Stimulated activated naive CD4-positive, alpha-beta T cell treated with Interleukin-2 at 50 U/mL for 16 hours (primary cell): ENCODE measurements at regions not wholly inside any gene's neighbourhood (a gene's known extent, or its start where the extent isn't known, plus 50 kb on each side); places are given as distances from the start of the nearest gene placed in this dataset.
"Not testable (repeated sequence)": the region's sequence is repeated elsewhere in the genome, so short reads cannot be mapped to it uniquely, and the experiment has no call there.

Experiments
- DNase-seq: peaks from one replicate; lab custom pipeline; 2025; lab: John Stamatoyannopoulos, UW

DNA sequence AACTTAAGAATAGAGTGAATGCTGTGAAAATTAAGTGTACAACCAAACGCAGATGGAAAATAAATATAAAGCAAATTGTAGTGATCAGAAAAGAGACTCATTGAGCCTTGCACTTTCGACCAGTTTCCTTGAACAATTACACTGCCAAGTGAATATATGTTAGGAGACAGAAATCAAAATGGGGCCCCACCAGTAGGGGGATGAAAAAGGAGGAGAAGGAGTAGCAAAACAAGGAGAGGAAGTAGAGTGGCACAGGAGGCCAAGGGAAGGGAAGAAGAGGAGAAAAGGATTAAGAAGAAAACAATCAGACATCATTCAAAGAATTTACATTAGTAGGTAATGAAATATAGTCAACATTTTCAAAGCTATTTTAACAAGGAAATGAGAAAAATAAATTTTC, 1770.6 kb downstream of the PLA2G4A start:
- DNase-seq = no peak

DNA sequence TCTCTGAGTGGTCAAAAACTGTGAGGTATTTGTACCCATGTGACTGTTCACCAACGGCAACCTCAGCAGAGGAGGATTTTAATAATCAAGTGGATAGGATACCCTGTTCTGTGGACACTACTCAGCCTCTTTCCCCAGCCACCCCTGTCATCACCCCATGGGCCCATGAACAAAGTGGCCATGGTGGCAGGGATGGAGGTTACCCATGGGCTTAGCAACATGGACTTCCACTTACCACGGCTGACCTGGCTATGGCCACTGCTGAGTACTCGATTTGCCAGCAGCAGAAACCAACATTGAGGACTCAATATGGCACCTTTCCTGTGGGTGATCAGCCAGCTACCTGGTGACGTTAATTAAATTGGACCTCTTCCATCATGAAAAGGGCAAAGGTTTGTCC, 1782.7 kb downstream of the PLA2G4A start:
- DNase-seq = no peak

DNA sequence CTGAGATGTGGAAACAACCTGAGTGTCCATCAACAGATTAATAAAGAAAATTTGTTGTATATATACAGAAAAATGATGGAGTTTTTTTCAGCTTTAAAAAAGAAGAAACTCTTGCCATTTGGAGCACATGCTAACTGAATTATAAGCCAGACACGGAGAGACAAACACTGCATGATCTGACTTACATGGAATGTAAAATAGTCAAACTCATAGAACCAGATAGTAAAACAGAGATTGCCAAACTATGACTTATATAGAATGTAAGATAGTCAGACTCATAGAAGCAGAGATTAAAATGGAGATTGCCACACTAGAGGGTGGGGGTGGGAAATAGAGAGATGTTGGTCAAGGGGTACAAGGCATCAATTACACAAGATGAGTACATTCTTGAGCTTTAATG, 1786.6 kb downstream of the PLA2G4A start:
- DNase-seq = no peak

DNA sequence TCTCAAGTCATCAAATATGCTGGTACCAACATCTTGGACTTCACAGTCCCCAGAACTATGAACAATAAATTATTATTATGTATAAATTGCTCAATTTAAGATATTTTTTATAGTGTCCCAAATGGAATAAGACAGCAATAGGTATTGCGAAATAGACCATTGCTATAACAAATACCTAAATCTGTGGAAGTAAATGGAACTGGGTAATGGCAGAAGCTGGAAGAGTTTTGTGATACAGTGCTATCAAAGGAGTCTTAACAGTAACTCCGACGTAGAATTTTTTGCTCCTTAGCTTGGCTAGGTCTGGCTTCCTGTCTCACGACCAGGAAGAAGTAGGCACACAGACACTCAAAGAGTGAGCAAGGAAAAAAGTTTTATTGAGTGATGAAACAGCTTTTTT, 1791.5 kb downstream of the PLA2G4A start:
- no peak for DNase-seq

DNA sequence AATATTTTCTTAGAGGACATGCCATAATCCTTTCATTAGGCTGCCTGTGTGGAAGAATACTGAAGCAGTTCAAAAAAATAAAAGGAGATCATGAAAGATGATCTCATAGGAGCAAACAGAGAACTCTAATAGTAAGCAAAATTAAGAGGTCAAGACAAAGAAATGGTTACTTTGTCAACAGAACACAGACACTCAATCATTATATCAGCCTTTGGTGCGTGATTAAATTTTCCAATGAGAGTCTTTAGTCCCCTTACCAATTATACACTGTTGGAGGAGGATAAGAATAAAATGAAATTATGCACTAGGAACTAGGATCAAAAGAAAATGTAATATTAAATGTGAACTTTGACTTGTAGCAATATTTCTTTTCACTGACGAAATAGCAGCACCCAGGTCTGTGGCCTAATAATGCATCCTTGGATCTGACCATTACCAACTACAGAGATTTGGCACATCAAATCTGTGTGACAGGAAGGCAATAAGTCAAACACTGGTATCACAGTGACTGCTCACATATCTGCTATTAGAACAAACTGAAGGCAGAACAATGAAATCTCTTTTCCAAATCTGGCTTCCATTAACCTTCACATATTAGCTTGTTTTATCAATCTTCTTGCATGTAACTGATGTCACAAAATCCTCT, 1812.9 kb downstream of the PLA2G4A start:
- DNase-seq = no peak

DNA sequence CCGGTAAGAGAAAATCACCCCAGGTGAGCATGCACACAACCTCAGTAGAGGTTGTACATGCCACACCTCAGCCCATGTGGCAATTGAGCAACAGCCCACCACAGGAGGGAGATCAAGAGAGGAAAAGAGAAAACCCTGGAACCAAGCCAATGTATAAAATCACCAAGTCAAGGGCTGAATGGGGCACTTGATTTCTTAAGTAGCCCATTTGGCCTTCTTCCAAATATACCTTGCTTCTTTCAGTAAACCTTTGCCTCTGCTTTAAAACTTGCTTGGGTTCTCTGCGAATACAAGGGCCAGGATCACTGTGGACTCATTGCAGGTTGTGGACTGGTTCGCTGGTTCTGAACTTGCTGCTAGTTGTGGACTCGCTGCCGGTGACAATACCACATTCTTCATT, 1814.0 kb downstream of the PLA2G4A start:
- DNase-seq = no peak

DNA sequence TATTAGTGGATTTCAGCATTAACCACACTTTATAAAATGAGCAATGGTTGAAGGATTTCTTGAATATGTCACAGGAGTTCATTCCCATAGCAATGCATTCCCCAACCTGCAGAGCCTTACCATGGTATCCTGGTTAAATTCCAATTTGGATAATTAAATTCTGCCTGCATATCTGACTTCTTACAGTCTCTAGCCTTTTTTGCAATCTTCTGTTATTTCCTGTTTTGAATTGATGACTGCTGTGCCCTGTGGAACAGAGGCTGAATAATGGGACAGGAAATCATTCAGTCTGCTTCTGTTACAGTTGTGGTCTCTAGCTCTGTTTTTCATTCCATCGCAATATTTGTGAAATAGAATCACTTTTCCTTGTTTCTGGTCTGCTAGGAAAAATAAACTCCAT, 1823.9 kb downstream of the PLA2G4A start:
- DNase-seq = no peak

DNA sequence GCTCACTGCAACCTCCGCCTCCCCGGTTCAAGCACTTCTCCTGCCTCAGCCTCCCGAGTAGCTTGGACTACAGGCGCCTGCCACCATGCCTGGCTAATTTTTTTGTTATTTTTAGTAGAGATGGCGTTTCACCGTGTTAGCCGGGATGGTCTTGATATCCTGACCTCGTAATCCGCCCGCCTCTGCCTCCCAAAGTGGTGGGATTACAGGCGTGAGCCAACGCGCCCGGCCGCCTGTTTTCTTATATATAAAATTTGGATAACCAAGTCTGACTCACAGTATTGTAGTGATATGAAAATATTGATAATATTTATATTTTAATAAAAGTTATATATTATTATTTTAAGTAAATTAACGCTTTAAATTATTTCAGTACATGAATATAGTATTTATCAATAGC, 1821.7 kb downstream of the BRINP3 start:
- DNase-seq = not testable (repeated sequence)

DNA sequence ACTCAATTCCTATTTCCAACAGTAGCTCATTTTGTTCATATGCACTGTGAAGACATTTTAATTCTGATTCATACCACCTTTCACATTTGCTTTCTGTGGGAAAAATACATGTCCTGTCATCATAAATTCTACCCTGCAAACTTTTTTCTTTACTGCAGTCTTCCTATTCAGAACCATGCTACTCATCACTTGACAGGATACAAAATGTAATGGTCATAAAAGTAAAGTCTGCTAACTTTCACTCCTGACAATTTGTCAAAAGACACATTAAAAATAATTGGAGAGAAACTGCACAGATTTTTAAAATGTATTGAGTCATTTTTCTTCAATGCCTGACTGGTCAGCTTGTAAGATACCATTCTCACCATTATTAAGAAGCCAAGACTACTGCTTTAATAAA, 1817.1 kb downstream of the BRINP3 start:
- DNase-seq = no peak

DNA sequence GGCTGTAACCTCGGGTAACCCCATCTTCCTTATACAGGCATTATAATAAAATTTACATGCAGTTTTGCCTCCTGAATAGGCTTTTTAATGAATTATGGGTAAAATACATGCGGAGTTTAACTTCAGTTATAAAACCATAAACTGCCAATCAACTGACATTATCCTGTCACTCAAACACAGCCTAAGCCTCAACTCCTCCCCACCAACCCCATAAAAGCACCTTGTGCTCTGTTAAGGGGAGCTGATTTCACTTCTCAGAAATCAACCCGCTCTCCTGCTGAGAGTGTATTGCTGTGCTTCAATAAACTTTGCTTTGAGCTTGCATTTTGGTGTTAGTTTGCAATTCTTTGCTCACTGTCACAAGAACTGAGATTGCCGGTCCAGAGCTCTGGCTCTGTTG, 1812.2 kb downstream of the BRINP3 start:
- no peak for DNase-seq

DNA sequence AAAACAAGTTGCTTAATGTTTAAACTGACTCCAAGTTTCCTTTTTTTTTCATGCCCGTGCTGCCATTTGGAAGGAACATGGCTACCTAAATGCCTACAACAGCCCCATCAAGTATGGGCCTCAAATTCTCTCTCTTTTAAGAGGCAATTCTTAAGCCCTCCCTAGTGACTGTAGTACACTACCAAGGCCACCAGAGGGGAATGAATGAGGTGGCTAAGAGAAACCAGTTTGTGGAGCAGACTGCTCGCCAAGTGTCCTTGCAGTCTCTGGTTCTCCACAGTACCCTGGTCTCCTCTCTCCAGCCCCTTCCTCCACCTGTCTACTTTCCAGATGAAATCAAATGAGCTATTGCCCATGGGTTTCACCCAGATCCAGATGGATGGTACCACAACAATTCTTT, 1809.6 kb downstream of the BRINP3 start:
- no peak for DNase-seq

DNA sequence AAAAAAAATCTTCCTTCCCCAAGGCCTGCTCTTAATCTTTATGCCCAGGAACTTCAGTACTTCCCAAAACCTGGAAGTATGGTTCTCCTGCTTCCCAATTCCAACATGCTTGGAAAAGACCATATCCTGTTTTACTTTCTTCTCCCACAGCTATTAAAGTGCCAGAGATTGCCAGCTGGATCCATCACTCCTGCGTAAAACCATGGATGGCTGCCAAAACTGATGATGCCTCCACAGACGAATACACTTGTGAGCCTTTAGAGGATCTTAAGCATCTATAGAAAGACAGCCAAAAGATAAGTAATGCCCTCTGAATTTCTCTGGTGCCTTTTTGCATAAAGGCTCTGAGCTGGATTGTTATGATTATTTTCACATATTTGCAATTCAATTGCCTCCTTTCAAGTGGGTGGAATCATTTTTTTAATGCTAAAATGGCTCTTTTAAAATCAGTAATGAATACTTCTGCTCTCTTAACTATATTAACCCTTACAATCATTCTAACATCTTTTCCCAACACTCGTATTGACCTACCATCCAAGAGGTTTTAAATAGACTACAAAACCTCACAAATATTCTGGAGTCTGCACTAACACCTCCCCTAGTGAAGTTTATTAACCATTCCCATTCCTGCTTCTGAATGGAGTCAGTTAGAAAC, 1807.8 kb downstream of the BRINP3 start:
- DNase-seq = no peak

DNA sequence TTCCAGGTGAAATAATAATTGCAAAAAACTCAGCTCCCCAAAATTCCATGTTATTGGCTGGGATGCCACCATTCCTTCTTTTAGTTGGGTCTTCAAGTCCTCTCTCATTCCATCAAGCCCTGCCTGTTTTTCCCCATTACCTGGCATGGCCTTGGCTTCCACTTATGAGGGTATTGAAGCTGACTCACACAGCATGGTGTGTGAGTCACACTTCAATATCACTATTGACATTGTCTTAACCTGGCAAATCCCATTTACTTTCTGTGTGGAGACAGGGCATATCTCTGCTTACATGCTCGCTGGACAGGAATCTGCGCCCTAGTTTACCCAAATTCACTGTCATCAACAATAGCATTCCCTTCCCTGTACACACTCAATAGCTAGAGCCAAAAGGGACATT, 1806.8 kb downstream of the BRINP3 start:
- DNase-seq = no peak

DNA sequence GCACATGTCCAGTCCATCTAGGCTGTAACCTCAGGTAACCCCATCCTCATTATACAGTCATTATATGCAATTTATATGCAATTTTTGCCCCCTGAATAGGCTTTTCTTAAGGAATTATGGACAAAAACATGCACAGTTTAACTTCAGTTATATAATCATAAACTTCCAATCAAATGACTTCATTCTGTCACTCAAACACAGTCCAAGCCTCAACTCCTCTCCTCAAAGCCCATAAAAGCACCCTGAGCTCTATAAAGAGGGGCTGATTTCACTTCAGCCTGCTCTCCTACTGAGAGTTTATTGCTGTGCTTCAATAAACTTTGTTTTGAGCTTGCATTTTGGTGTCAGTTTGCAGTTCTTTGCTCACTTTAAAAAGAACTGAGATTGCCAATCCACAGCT, 1805.5 kb downstream of the BRINP3 start:
- no peak for DNase-seq

DNA sequence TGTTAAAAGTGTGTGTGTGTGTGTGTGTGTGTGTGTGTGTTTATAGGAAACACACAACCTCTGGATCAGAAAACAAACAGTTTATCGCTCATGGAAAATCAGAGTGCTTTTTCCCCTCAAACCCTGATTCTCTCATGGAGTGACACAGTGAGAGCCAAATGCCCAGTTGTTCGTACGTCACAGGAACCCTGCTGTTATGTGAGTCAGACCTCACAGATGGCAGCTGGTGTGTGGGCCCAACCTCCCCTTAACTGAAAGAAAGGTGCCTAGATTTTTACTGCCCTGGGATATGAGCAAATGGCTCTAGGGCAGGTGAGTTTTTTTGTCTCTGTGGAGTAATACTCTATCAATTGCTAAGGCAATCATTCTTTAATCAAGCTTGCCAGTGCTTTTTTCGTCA, 1788.1 kb downstream of the BRINP3 start:
- no peak for DNase-seq

DNA sequence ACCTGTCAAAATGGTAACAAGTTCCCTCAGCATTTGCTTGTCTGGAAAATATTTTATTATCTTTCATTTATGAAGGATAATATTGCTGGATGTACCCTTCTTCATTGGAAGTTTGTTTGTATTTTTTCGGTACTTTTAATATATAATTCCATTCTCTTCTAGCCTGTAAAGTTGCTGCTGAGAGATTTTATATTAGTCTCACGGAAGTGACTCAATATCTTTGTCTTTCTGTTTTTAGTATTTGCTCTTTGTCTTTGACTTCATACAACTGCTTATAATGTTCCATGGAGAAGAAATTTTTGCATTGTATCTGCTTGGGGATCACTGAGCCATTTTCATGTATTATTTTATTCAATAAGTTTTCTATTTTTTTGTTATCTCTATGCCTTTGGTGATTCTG, 1777.5 kb downstream of the BRINP3 start:
- no peak for DNase-seq

DNA sequence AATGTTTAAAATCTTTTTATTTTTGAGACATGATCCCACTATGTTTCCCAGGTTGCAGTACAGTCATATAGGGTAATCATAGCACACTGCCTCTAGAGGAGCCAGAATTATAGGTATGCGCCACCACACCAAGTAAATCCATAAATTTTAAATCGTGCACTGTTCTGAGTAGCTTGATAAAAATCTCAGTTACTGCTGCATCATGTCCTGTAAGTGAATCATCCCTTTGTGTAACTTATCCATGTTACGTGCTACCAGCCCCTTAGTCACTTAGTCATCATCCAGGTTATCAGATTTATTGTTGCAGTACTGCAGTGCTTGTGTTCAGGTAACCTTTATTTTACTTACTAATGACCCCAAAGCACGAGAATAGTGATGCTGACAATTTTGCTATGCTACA, 1770.9 kb downstream of the BRINP3 start:
- no peak for DNase-seq

DNA sequence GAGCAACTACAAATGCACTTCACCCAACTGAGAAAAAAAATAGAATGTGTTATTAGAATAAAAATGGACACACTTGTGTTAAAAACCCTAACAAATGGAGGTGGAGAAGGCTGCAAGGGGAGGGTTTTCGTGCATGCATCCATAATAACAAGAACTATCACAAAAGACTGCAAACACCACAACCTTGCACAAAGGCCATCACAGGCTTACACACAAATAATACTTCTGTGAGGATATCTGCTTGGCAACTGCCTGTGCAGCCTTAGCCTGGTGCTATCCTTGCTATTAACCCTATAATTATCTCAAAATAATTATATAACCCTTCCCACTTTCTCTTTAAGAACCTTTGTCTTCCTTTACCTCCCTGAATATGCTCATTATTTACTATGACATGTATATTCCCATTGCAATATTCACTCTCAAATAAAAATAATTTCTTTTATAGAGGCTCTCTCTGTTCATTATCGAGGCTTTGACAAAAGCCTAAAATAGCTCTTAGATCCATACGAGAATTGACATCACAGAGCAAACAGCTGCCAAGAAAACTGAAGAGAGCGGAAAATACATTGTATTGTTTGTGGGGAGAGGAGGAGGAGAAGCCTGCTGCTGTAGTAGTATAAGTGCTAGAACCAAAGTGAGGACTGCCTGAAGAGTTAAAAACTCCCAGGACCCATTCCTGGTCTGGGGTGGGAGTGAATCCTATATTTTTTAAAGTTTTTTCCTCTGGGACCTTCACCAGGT, 1768.7 kb downstream of the BRINP3 start:
- DNase-seq = no peak

DNA sequence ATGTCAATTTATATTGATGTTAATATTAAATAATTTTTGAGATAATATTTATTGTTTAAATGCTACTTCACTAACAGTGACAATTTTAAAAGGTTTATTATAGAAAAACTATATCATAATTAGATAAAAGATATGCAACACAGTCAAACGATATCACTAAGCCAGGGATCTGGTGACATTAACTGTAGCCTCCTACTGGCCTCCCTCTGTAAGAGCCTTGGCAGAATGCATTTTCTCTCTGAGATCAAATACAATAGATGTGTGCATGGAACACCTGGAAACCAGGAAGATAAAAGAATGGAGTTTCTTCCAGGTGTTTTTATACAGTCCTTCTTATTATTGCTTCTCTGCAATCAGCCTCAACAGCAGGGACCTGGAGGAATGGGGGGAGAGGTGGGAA, 1762.1 kb downstream of the BRINP3 start:
- no peak for DNase-seq

DNA sequence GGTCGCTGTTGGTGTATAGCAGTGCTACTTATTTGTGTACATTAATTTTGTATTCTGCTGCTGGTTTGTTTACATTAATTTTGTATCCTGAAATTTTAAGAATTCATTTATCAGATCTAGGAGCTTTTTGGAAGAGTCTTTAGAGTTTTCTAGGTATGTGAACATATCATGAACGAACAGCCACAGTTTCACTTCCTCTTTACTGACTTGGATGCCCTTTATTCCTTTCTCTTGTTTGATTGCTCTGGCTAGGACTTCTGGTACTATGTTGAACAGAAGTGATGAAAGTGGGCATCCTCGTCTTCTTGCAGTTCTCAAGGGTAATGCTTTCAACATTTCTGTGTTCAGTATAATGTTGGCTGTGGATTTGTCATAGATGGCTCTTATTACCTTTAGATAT, 1757.9 kb downstream of the BRINP3 start:
- no peak for DNase-seq

DNA sequence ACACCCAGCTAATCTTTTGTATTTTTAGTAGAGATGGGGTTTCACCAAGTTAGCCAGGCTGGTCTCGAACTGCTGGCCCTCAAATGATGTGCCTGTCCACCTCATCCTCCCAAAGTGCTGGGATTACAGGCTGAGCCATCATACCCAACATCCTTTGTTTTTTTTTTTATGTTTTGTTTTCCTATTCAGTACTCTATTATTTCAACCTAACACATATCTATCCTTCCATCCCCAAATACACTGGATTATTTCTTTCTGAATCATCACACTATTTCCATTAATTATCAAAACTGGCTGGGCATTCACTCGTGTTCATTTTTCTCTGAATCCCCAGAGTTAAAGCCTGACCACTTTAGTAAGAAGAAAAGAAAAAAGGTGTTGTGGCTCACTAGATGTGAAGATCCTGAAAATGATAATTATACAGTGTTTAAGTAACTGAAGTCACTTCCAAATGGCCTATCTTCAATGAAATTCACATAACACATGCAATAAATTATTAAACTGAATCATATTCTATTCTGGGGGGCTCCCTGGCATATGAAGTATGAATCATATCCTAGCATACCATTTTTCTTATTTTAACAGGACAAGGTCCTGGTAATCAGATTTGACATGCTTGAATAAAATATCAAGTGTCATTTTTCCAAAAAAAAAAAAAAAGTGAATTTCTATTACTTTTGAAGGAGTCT, 1754.2 kb downstream of the BRINP3 start:
- no peak for DNase-seq

DNA sequence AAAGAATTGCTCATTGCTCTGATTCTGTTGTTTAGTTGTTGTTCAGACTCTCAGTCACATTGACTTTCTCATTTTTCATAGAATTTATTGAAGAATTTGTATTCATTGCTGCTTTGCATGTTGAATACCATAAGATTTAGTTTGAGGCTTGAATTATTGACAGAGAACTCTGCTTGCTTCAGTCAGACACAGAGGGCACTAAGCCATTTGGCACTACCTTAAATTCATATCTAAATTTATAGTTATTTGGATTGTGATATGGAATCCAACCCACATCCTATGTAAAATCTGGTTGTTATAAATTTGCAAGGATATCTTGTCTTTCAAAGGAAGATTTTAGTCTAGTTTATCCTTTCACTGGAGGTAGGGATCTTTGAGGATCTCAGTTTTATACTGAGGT, 1748.6 kb downstream of the BRINP3 start:
- no peak for DNase-seq

DNA sequence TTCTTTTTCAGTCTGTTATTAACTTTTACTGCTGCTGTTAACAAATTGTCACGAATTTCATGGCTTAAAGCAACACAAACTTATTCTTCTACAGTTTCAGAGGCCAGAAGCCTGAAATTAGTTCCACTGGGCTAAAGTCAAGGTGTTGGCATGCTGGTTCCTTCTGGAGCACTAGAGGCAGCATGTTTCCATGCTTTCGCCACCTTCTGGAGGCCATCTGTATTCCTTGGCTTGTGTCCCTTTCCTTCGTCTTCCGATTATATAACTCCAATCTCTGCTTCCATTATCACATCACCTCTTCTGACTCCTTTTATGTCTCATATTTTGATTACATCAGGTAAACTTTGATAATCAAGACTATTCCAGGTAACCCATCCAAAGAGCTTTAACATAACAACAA, 1742.1 kb downstream of the BRINP3 start:
- no peak for DNase-seq
